Astrocyte (in vitro differentiated cells and primary cell): ENCODE measurements at regions not wholly inside any gene's neighbourhood (a gene's known extent, or its start where the extent isn't known, plus 50 kb on each side); places are given as distances from the start of the nearest gene placed in this dataset.

ENCODE experiments used
- DNase-seq: peaks from one replicate; pipeline ENCODE4 v3.0.0-alpha.2; 2010; ENCODE audit warnings: low read depth
- FAIRE-seq: peaks from 2 replicates; lab custom pipeline; 2011; peaks lifted over from hg19 to GRCh38; lab: Jason Lieb, UNC
- H2AFZ ChIP-seq: 2 replicates; pipeline ENCODE4 v1.6.0; 2012; ENCODE audit warnings: low read depth, low read length, inconsistent platforms
- H3K27ac ChIP-seq: 2 replicates; pipeline ENCODE4 v1.5.1; 2011; ENCODE audit warnings: low read depth, low read length, inconsistent platforms
- H3K27me3 ChIP-seq: 2 replicates; pipeline ENCODE4 v1.6.0; 2011; ENCODE audit warnings: low read length, inconsistent platforms; ENCODE audit not compliant: insufficient read depth
- H3K36me3 ChIP-seq: 2 replicates; pipeline ENCODE4 v1.5.1; 2011; ENCODE audit warnings: low read length, inconsistent platforms; ENCODE audit not compliant: insufficient read depth
- H3K4me1 ChIP-seq: 2 replicates; pipeline ENCODE4 v1.5.1; 2011; ENCODE audit warnings: low read length, inconsistent platforms; ENCODE audit not compliant: insufficient read depth
- H3K4me2 ChIP-seq: 2 replicates; pipeline ENCODE4 v1.6.0; 2012; ENCODE audit warnings: low read length, inconsistent platforms
- H3K4me3 ChIP-seq: 2 replicates; pipeline ENCODE4 v1.5.1; 2011; ENCODE audit warnings: low read depth, mild to moderate bottlenecking, low read length, inconsistent platforms; ENCODE audit not compliant: insufficient read depth
- H3K79me2 ChIP-seq: 2 replicates; pipeline ENCODE4 v1.6.0; 2012; ENCODE audit warnings: mild to moderate bottlenecking, low read length, inconsistent platforms; ENCODE audit not compliant: insufficient read depth
- H3K9ac ChIP-seq: 2 replicates; pipeline ENCODE4 v1.6.0; 2012; ENCODE audit warnings: mild to moderate bottlenecking, low read length, inconsistent platforms
- H3K9me3 ChIP-seq: 2 replicates; pipeline ENCODE4 v1.5.1; 2012; ENCODE audit warnings: low read depth, mild to moderate bottlenecking, low read length, inconsistent platforms; ENCODE audit not compliant: insufficient read depth
- H4K20me1 ChIP-seq: 2 replicates; pipeline ENCODE4 v1.6.0; 2012; ENCODE audit warnings: low read length, inconsistent platforms; ENCODE audit not compliant: insufficient read depth
- H3K27ac Mint-ChIP-seq: one replicate; pipeline ENCODE4 v1.8.0; 2021; ENCODE audit warnings: mild to moderate bottlenecking, mixed read lengths; ENCODE audit not compliant: unreplicated experiment
- H3K27me3 Mint-ChIP-seq: one replicate; pipeline ENCODE4 v1.8.0; 2021; ENCODE audit warnings: low read depth, mixed read lengths; ENCODE audit not compliant: unreplicated experiment
- H3K36me3 Mint-ChIP-seq: one replicate; pipeline ENCODE4 v1.8.0; 2021; ENCODE audit warnings: low read depth, mixed read lengths; ENCODE audit not compliant: unreplicated experiment
- H3K4me1 Mint-ChIP-seq: one replicate; pipeline ENCODE4 v1.8.0; 2021; ENCODE audit warnings: low read depth, mixed read lengths; ENCODE audit not compliant: unreplicated experiment
- H3K4me3 Mint-ChIP-seq: one replicate; pipeline ENCODE4 v1.8.0; 2021; ENCODE audit warnings: mild to moderate bottlenecking, moderate library complexity, mixed read lengths; ENCODE audit not compliant: unreplicated experiment
- H3K9me3 Mint-ChIP-seq: one replicate; pipeline ENCODE4 v1.8.0; 2021; ENCODE audit warnings: mild to moderate bottlenecking, mixed read lengths; ENCODE audit not compliant: unreplicated experiment
- CTCF ChIP-seq: IDR thresholded peaks from 2 replicates; pipeline ENCODE4 v1.5.1; 2011; ENCODE audit warnings: low read depth, mild to moderate bottlenecking, inconsistent platforms, low read length, moderate library complexity; ENCODE audit not compliant: insufficient read depth
- EZH2 ChIP-seq: IDR thresholded peaks from 2 replicates; pipeline ENCODE4 v1.6.1; 2012; ENCODE audit warnings: mild to moderate bottlenecking, low read length, inconsistent platforms; ENCODE audit not compliant: insufficient read depth

GRCh38 chrX:111020283-111020682 is 75.7 kb upstream of the PAK3 start:
- Histone ChIP-seq H4K20me1 (no peaks in the 10 kb centered on the region), H3K36me3 (no peaks in the 10 kb centered on the region), H3K9ac (no peak overlapping the region), H3K4me2 (no peak overlapping the region), H3K9me3 (no peaks in the 10 kb centered on the region), H3K79me2 (no peaks in the 10 kb centered on the region), H3K27me3 (no peaks in the 10 kb centered on the region), H3K4me3 (no peak overlapping the region), H3K4me1 (no peaks in the 10 kb centered on the region), H2AFZ (no peak overlapping the region), H3K27ac (no peak overlapping the region)
- DNase-seq = no peak
- TF ChIP-seq CTCF = no peak
- TF ChIP-seq EZH2 = no peak
- Mint-ChIP-seq H3K4me1 (no peaks in the 10 kb centered on the region), H3K4me3 (no peak overlapping the region), H3K9me3 (peaks cover 4% of the 10 kb centered on the region), H3K27ac (no peak overlapping the region), H3K36me3 (no peaks in the 10 kb centered on the region), H3K27me3 (no peaks in the 10 kb centered on the region)
- FAIRE-seq = no peak

DNA sequence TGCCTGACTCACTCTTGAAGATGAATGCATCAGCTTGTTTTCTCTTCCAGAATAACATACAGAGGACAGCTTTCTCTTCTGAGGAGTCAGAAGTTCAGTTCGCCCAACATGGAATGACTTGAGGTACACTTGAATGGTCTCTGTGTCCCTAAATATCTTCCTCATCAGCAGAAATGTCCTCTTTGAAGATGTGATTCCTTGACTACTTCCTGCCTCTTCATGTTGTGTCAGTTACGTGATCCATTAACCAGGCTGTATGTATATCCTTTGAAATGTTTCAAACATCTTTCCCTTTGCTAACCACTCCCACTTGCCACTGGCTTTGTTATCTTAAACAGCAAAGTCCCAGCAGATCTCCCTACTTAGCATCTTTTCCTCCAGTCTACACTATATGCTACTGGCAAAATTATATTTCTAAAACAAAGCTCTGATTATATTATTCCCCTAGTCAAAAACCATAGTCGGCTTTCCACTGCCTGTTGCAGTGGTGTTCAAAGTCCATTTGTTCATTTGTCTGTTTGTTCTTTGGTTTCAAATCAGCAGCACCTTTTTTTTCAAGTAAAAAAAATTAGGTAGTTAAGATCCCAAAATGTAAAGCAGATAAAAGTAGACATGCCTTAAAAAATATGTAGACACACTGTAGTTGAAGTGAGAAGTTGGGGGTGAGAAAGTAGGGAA is 82.1 kb upstream of the PAK3 start:
- no peaks in the 10 kb centered on the region for H3K36me3 Mint-ChIP-seq
- peaks cover 9% of the 10 kb centered on the region for H3K4me1 Mint-ChIP-seq
- H3K9me3 Mint-ChIP-seq = no peaks in the 10 kb centered on the region
- Histone ChIP-seq H3K36me3 (no peaks in the 10 kb centered on the region), H3K4me2 (no peak overlapping the region), H3K27me3 (no peaks in the 10 kb centered on the region), H3K4me3 (no peak overlapping the region), H3K27ac (no peak overlapping the region), H3K9me3 (no peaks in the 10 kb centered on the region), H3K79me2 (no peaks in the 10 kb centered on the region), H3K9ac (no peak overlapping the region), H4K20me1 (no peaks in the 10 kb centered on the region), H2AFZ (no peak overlapping the region), H3K4me1 (no peaks in the 10 kb centered on the region)
- TF ChIP-seq CTCF (no peak), EZH2 (no peak)
- no peak for DNase-seq
- no peak overlapping the region for H3K4me3 Mint-ChIP-seq
- H3K27ac Mint-ChIP-seq = no peak overlapping the region
- no peaks in the 10 kb centered on the region for H3K27me3 Mint-ChIP-seq
- peak; percentile 100 for FAIRE-seq

- H3K4me2 ChIP-seq = no peak overlapping the region
- Mint-ChIP-seq H3K36me3 (no peaks in the 10 kb centered on the region), H3K27ac (no peak overlapping the region), H3K9me3 (no peaks in the 10 kb centered on the region), H3K4me1 (peaks cover 10% of the 10 kb centered on the region), H3K27me3 (no peaks in the 10 kb centered on the region), H3K4me3 (no peak overlapping the region)
- H3K9ac ChIP-seq = no peak overlapping the region
- TF ChIP-seq EZH2 = no peak
- no peak for DNase-seq
- FAIRE-seq = no peak
- H3K27ac ChIP-seq = no peak overlapping the region
- H3K4me1 ChIP-seq = no peaks in the 10 kb centered on the region
- no peak overlapping the region for H2AFZ ChIP-seq
- no peaks in the 10 kb centered on the region for H3K36me3 ChIP-seq
- no peaks in the 10 kb centered on the region for H3K27me3 ChIP-seq
- H3K4me3 ChIP-seq = no peak overlapping the region
- no peaks in the 10 kb centered on the region for H4K20me1 ChIP-seq
- H3K9me3 ChIP-seq = no peaks in the 10 kb centered on the region
- no peaks in the 10 kb centered on the region for H3K79me2 ChIP-seq
Observed at GRCh38 chrX:111010111-111010510, 85.9 kb upstream of the PAK3 start.
